Activated naive CD8-positive, alpha-beta T cell treated with anti-CD3 and anti-CD28 coated beads, Interleukin-2, amount 50 U/mL, for 24 hours (primary cell): ENCODE measurements at regions not wholly inside any gene's neighbourhood (a gene's known extent, or its start where the extent isn't known, plus 50 kb on each side); places are given as distances from the start of the nearest gene placed in this dataset.
"Not testable (repeated sequence)": the region's sequence is repeated elsewhere in the genome, so short reads cannot be mapped to it uniquely, and the experiment has no call there.

Source experiments
- ATAC-seq: fragments of 150-1000 bp; cut with Tn5 transposase; one replicate; pipeline ENCODE4 v1.10.0; 2021
- DNase-seq: peaks from one replicate; pipeline ENCODE4 v3.0.0; 2021
- H3K27ac Mint-ChIP-seq: one replicate; pipeline ENCODE4 v1.8.0; 2021; ENCODE audit warnings: mild to moderate bottlenecking, mixed read lengths
- H3K27me3 Mint-ChIP-seq: one replicate; pipeline ENCODE4 v1.8.0; 2021; ENCODE audit warnings: mixed read lengths
- H3K36me3 Mint-ChIP-seq: one replicate; pipeline ENCODE4 v1.8.0; 2021; ENCODE audit warnings: low read depth, mixed read lengths
- H3K4me1 Mint-ChIP-seq: one replicate; pipeline ENCODE4 v1.8.0; 2021; ENCODE audit warnings: mixed read lengths
- H3K4me3 Mint-ChIP-seq: one replicate; pipeline ENCODE4 v1.8.0; 2021; ENCODE audit warnings: mild to moderate bottlenecking, moderate library complexity, mixed read lengths
- H3K9me3 Mint-ChIP-seq: one replicate; pipeline ENCODE4 v1.8.0; 2021; ENCODE audit warnings: mixed read lengths

GRCh38 chr5:98530224-98530623 is 243.2 kb upstream of the RGMB start:
- Mint-ChIP-seq H3K9me3 (peaks cover 5% of the 10 kb centered on the region), H3K36me3 (no peaks in the 10 kb centered on the region), H3K4me3 (no peak overlapping the region), H3K4me1 (no peaks in the 10 kb centered on the region), H3K27me3 (peaks cover 2% of the 10 kb centered on the region), H3K27ac (no peak overlapping the region)
- no peak for DNase-seq
- no peak for ATAC-seq

DNA sequence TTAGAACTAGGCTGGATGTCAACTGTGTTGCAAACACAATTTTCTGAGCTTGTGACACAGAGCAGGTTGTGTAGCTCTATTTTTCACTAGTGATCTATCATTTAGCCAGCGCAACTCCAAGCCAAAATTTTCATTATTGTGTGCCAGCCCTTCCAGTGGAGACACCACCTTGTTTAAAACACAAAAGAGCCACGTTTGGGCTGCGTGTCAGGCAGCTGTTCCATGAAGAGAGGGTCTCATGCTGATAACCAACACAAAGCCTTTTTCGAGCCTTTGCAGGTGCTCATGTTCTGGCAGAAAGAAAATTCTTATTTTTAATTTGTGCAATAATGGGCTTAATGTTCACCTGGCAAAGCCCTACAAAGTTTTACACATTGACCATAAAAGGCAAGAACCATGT is 237.6 kb upstream of the RGMB start:
- no peaks in the 10 kb centered on the region for H3K36me3 Mint-ChIP-seq
- no peak overlapping the region for H3K27ac Mint-ChIP-seq
- no peaks in the 10 kb centered on the region for H3K4me1 Mint-ChIP-seq
- no peaks in the 10 kb centered on the region for H3K27me3 Mint-ChIP-seq
- no peak overlapping the region for H3K4me3 Mint-ChIP-seq
- DNase-seq, result no peak
- ATAC-seq, result no peak
- peaks cover 5% of the 10 kb centered on the region for H3K9me3 Mint-ChIP-seq

- Mint-ChIP-seq H3K4me3 (no peak overlapping the region), H3K36me3 (no peaks in the 10 kb centered on the region), H3K27ac (no peak overlapping the region), H3K27me3 (peaks cover 2% of the 10 kb centered on the region), H3K4me1 (no peaks in the 10 kb centered on the region), H3K9me3 (peaks cover 14% of the 10 kb centered on the region)
- DNase-seq (no peak), ATAC-seq (no peak)
Measured at GRCh38 chr5:98540056-98540455, 233.4 kb upstream of the RGMB start.

DNA sequence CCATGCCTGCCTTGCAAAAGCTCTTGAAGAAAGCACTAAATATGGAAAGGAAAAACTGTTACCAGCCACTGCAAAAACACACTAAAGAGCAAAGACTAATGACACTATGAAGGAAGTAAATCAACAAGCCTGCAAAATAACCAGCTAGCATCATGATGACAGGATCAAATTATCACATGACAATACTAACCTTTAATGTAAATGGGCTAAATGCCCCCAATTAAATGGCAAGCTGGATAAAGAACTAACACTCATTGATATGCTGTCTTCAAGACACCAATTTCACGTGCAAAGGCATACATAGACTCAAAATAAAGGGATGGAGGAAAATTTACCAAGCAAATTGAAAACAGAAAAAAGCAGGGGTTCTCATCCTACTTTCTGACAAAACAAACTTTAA is 231.8 kb upstream of the RGMB start:
- H3K9me3 Mint-ChIP-seq, result peaks cover 14% of the 10 kb centered on the region
- H3K4me3 Mint-ChIP-seq, result no peak overlapping the region
- no peak for ATAC-seq
- H3K27ac Mint-ChIP-seq, result no peak overlapping the region
- DNase-seq, result no peak
- H3K27me3 Mint-ChIP-seq, result peaks cover 2% of the 10 kb centered on the region
- H3K36me3 Mint-ChIP-seq, result no peaks in the 10 kb centered on the region
- no peaks in the 10 kb centered on the region for H3K4me1 Mint-ChIP-seq

DNA sequence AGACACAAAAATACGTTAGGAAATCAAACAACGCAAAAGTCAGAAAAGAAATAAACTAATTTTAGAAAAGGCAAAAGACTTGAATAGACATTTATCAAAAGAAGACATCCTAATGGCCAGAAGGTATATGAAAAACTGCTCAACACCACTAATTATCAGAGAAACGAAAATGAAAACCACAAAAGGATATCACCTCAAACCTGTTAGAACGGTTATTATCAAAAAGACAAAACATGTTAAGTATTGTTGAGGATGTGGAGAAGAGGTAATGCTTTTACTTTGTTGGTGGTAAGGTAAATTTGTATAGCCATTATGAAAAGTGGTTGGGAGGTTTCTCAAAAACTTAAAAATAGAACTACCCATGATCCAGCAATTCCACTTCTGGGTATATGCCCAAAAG is 230.0 kb upstream of the RGMB start:
- peaks cover 2% of the 10 kb centered on the region for H3K27me3 Mint-ChIP-seq
- no peaks in the 10 kb centered on the region for H3K4me1 Mint-ChIP-seq
- no peak overlapping the region for H3K4me3 Mint-ChIP-seq
- H3K36me3 Mint-ChIP-seq, result no peaks in the 10 kb centered on the region
- DNase-seq (no peak), ATAC-seq (no peak)
- H3K27ac Mint-ChIP-seq, result no peak overlapping the region
- peaks cover 14% of the 10 kb centered on the region for H3K9me3 Mint-ChIP-seq

DNA sequence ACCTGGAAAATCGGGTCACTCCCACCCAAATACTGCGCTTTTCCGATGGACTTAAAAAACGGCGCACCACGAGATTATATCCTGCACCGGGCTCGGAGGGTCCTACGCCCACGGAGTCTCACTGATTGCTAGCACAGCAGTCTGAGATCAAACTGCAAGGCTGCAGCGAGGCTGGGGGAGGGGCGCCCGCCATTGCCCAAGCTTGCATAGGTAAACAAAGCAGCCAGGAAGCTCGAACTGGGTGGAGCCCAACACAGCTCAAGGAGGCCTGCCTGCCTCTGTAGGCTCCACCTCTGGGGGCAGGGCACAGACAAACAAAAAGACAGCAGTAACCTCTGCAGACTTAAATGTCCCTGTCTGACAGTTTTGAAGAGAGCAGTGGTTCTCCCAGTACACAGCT is 226.5 kb upstream of the RGMB start:
- H3K4me1 Mint-ChIP-seq, ATAC-seq, H3K9me3 Mint-ChIP-seq, H3K27ac Mint-ChIP-seq, H3K36me3 Mint-ChIP-seq, DNase-seq, H3K4me3 Mint-ChIP-seq, H3K27me3 Mint-ChIP-seq: not testable (repeated sequence)

DNA sequence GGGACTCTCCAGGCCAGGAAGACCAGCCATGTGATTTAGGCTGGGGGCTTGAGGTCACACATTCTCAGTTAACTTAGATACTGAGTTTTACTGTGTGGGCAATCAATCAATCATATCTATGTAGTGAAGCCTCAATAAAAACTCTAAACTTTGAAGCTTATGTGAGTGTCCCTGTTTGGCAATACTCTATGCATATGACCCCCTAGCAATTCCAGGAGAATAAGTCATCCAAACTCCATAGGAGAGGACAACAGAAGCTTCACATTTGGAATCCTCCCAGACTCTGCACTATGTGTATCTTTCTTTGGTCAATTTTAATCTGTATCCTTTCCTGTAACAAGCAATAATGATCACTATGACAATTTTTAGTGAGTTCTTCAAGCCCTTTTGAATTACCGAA is 216.8 kb upstream of the RGMB start:
- Mint-ChIP-seq H3K27me3 (no peaks in the 10 kb centered on the region), H3K4me1 (no peaks in the 10 kb centered on the region), H3K36me3 (no peaks in the 10 kb centered on the region), H3K9me3 (peaks cover 4% of the 10 kb centered on the region), H3K4me3 (no peak overlapping the region), H3K27ac (no peak overlapping the region)
- DNase-seq (no peak), ATAC-seq (no peak)

DNA sequence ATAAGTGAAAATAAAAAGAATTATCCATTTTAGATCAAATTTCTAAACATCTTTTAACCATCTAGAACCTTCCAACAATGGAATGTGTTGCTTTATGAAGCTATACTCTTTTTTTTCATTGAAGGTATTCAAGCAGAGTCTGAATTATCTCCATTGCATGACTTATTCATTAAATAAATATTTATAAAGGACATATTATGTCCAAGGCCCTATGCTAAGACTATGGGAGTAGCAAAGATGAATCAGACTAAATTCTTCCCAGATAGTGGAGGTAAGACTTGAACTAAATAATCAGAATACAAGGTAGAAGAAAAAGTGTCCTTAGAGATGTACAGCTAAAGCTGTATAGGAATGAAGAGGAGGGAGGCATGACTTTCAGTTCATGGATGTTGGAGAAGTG is 215.5 kb upstream of the RGMB start:
- no peak overlapping the region for H3K4me3 Mint-ChIP-seq
- H3K4me1 Mint-ChIP-seq, result no peaks in the 10 kb centered on the region
- H3K27me3 Mint-ChIP-seq, result no peaks in the 10 kb centered on the region
- DNase-seq (no peak), ATAC-seq (no peak)
- peaks cover 4% of the 10 kb centered on the region for H3K9me3 Mint-ChIP-seq
- no peaks in the 10 kb centered on the region for H3K36me3 Mint-ChIP-seq
- H3K27ac Mint-ChIP-seq, result no peak overlapping the region

GRCh38 chr5:98563885-98564653 is 209.4 kb upstream of the RGMB start:
- Mint-ChIP-seq H3K9me3 (peaks cover 3% of the 10 kb centered on the region), H3K4me3 (no peak overlapping the region), H3K27ac (no peak overlapping the region), H3K4me1 (no peaks in the 10 kb centered on the region), H3K36me3 (no peaks in the 10 kb centered on the region), H3K27me3 (no peaks in the 10 kb centered on the region)
- no peak for ATAC-seq
- no peak for DNase-seq

- ATAC-seq (no peak), DNase-seq (no peak)
- no peaks in the 10 kb centered on the region for H3K27me3 Mint-ChIP-seq
- no peak overlapping the region for H3K27ac Mint-ChIP-seq
- H3K9me3 Mint-ChIP-seq, result peaks cover 3% of the 10 kb centered on the region
- H3K36me3 Mint-ChIP-seq, result no peaks in the 10 kb centered on the region
- no peak overlapping the region for H3K4me3 Mint-ChIP-seq
- no peaks in the 10 kb centered on the region for H3K4me1 Mint-ChIP-seq
Measured at GRCh38 chr5:98564836-98565235, 208.6 kb upstream of the RGMB start.

DNA sequence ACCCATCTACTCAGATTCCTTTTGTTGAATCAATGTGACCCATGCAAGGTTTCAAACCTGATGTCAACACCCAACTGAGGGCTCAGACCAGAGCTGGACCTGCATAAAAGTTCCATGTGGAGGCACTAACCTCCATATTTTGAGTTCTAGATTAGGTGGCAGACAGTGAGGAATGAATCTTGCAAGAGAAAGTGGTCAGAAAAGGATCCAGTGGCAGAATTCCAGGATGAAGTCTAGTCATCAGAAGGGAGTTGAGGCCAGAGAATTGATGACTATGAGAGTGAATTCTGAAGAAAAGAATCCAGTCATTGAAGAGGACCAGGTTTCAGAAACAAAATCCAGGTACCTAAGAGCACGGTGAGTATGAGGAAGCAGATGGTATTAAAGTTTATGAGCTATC is 205.1 kb upstream of the RGMB start:
- ATAC-seq, result no peak
- Mint-ChIP-seq H3K36me3 (no peaks in the 10 kb centered on the region), H3K27ac (no peak overlapping the region), H3K27me3 (no peaks in the 10 kb centered on the region), H3K4me3 (no peak overlapping the region), H3K9me3 (peaks cover 3% of the 10 kb centered on the region), H3K4me1 (no peaks in the 10 kb centered on the region)
- DNase-seq, result no peak

DNA sequence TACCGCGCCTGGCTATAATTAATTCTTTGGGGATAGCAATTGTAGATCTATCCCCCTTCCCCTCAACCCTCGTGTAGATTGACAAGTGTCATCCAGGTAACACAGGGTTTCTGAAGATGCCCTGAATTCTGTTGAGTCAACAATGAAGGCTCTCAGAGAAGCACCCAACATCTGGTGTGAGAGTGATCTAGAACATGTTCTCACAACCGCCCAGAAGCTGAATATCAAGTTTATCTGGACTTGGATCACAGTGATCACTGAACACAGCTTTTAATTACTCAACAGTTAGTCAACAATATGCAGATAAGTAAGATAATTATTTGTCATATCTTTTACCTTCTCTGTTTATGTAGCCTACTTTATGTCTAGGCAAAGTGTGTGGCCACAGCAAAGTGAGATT is 204.2 kb upstream of the RGMB start:
- Mint-ChIP-seq H3K27me3 (no peaks in the 10 kb centered on the region), H3K4me3 (no peak overlapping the region), H3K36me3 (no peaks in the 10 kb centered on the region), H3K27ac (no peak overlapping the region), H3K4me1 (no peaks in the 10 kb centered on the region), H3K9me3 (peaks cover 3% of the 10 kb centered on the region)
- ATAC-seq (no peak), DNase-seq (no peak)

DNA sequence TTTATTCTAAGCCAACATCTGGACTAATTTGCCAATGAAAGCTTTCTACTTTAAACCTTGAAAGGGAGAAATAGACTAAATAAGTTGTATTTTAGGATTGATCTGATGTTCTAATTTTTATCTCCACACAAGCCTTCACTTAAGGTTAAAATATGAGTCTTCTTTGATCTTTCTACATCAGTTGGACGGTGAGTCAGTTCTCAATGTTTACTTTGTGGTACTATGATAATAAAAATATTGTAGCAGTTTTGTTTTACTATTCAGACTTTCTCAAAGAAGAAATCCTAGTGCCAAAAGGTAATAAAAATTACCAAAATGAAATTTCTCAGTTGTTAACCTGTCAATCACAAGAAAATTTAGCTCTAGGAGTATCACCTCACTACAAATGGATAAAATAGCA is 203.5 kb upstream of the RGMB start:
- H3K27me3 Mint-ChIP-seq, result no peaks in the 10 kb centered on the region
- no peaks in the 10 kb centered on the region for H3K36me3 Mint-ChIP-seq
- DNase-seq (no peak), ATAC-seq (no peak)
- no peaks in the 10 kb centered on the region for H3K4me1 Mint-ChIP-seq
- H3K27ac Mint-ChIP-seq, result no peak overlapping the region
- H3K9me3 Mint-ChIP-seq, result peaks cover 3% of the 10 kb centered on the region
- no peak overlapping the region for H3K4me3 Mint-ChIP-seq

- H3K9me3 Mint-ChIP-seq, result peaks cover 3% of the 10 kb centered on the region
- no peak overlapping the region for H3K27ac Mint-ChIP-seq
- H3K4me3 Mint-ChIP-seq, result no peak overlapping the region
- H3K27me3 Mint-ChIP-seq, result no peaks in the 10 kb centered on the region
- ATAC-seq (no peak), DNase-seq (no peak)
- H3K36me3 Mint-ChIP-seq, result no peaks in the 10 kb centered on the region
- no peaks in the 10 kb centered on the region for H3K4me1 Mint-ChIP-seq
Measured at GRCh38 chr5:98570661-98571191, 202.7 kb upstream of the RGMB start.

DNA sequence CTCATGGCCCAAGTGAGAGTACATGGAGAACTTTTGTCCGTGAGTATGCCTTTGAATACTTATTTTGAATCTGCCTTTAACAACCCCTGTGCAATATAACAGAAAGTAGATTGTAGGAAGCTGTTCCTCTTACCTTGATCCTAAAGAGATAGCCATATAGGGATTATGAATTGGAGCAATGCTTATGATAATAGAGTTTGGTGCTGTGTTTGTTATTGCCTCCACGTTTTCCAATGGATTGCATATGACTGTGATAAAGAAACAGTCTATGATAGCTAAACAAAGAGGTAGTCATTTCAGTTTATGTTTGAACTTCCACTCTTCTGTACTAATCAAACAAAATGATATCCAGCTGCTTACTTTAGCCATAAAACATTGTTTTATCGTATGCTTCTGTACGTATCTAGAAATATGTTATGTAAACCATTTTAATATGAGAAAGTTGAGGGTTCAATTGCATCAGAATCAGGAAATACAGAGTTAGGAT is 199.6 kb upstream of the RGMB start:
- no peak for ATAC-seq
- no peak overlapping the region for H3K27ac Mint-ChIP-seq
- no peaks in the 10 kb centered on the region for H3K4me1 Mint-ChIP-seq
- H3K36me3 Mint-ChIP-seq, result no peaks in the 10 kb centered on the region
- H3K27me3 Mint-ChIP-seq, result no peaks in the 10 kb centered on the region
- DNase-seq, result no peak
- H3K9me3 Mint-ChIP-seq, result no peaks in the 10 kb centered on the region
- H3K4me3 Mint-ChIP-seq, result no peak overlapping the region

- ATAC-seq (no peak), DNase-seq (no peak)
- H3K27ac Mint-ChIP-seq, result no peak overlapping the region
- no peak overlapping the region for H3K4me3 Mint-ChIP-seq
- H3K27me3 Mint-ChIP-seq, result peaks cover 2% of the 10 kb centered on the region
- H3K36me3 Mint-ChIP-seq, result no peaks in the 10 kb centered on the region
- H3K4me1 Mint-ChIP-seq, result no peaks in the 10 kb centered on the region
- H3K9me3 Mint-ChIP-seq, result no peaks in the 10 kb centered on the region
Measured at GRCh38 chr5:98576275-98576674, 197.2 kb upstream of the RGMB start.
